DND-41 (cell line): ENCODE measurements at regions not wholly inside any gene's neighbourhood (a gene's known extent, or its start where the extent isn't known, plus 50 kb on each side); places are given as distances from the start of the nearest gene placed in this dataset.

ENCODE experiments used
- ATAC-seq: fragments of 200-7000 bp; cut with Tn5 transposase; 3 replicates; pipeline ENCODE4 v1.9.1; 2021; ENCODE audit warnings: low read depth; ENCODE audit not compliant: insufficient read depth
- DNase-seq: peaks from one replicate; pipeline ENCODE4 v3.0.0-alpha.2; 2020
- H2AFZ ChIP-seq: 2 replicates; pipeline ENCODE4 v1.6.0; 2012; ENCODE audit warnings: low read depth, low read length
- H3K27ac ChIP-seq: 2 replicates; pipeline ENCODE4 v1.5.1; 2012; ENCODE audit warnings: low read length, inconsistent platforms
- H3K27me3 ChIP-seq: fragments of 200-600 bp; sonication (generic); 2 replicates; pipeline ENCODE4 v1.6.0; 2012; ENCODE audit warnings: low read length, mild to moderate bottlenecking, inconsistent platforms; ENCODE audit not compliant: insufficient read depth, poor library complexity
- H3K36me3 ChIP-seq: 2 replicates; pipeline ENCODE4 v1.5.1; 2012; ENCODE audit warnings: low read length, inconsistent platforms; ENCODE audit not compliant: insufficient read depth
- H3K4me1 ChIP-seq: 2 replicates; pipeline ENCODE4 v1.5.1; 2012; ENCODE audit warnings: mild to moderate bottlenecking, low read length; ENCODE audit not compliant: insufficient read depth
- H3K4me2 ChIP-seq: 2 replicates; pipeline ENCODE4 v1.6.0; 2012; ENCODE audit warnings: mild to moderate bottlenecking, moderate library complexity, low read length, inconsistent platforms; ENCODE audit not compliant: insufficient read depth
- H3K4me3 ChIP-seq, 2 experiments: fragments of 200-600 bp in 1 of 2; shearing (Covaris generic) in 1 of 2; 2 replicates each; pipeline ENCODE4 v1.5.1; 2012 to 2016; ENCODE audit warnings: inconsistent platforms in 2 of 2, low read length in 2 of 2, mild to moderate bottlenecking in 2 of 2, low read depth in 1 of 2, moderate library complexity in 1 of 2
- H3K79me2 ChIP-seq: 2 replicates; pipeline ENCODE4 v1.6.0; 2012; ENCODE audit warnings: low read length, inconsistent platforms; ENCODE audit not compliant: insufficient read depth
- H3K9ac ChIP-seq: 2 replicates; pipeline ENCODE4 v1.6.0; 2012; ENCODE audit warnings: low read depth, mild to moderate bottlenecking, inconsistent platforms, low read length, moderate library complexity
- H3K9me3 ChIP-seq: 2 replicates; pipeline ENCODE4 v1.5.1; 2012; ENCODE audit warnings: low read length, moderate library complexity, mild to moderate bottlenecking, inconsistent platforms; ENCODE audit not compliant: insufficient read depth, severe bottlenecking
- H4K20me1 ChIP-seq: 2 replicates; pipeline ENCODE4 v1.6.0; 2012; ENCODE audit warnings: low read length; ENCODE audit not compliant: insufficient read depth
- CTCF ChIP-seq: IDR thresholded peaks from 2 replicates; pipeline ENCODE4 v1.5.1; 2012; ENCODE audit warnings: borderline replicate concordance, low read length, moderate library complexity, mild to moderate bottlenecking; ENCODE audit not compliant: poor library complexity, severe bottlenecking; ENCODE audit errors: extremely low read depth
- EZH2 ChIP-seq: IDR thresholded peaks from 3 replicates; pipeline ENCODE4 v1.6.1; 2012; ENCODE audit warnings: borderline replicate concordance, low read depth, mild to moderate bottlenecking, moderate library complexity, low read length, inconsistent platforms; ENCODE audit not compliant: severe bottlenecking

- DNase-seq = no peak
These were observed 66.1 kb upstream of the ATP1A1 start for GRCh38 chr1:116306840-116307442.

DNA sequence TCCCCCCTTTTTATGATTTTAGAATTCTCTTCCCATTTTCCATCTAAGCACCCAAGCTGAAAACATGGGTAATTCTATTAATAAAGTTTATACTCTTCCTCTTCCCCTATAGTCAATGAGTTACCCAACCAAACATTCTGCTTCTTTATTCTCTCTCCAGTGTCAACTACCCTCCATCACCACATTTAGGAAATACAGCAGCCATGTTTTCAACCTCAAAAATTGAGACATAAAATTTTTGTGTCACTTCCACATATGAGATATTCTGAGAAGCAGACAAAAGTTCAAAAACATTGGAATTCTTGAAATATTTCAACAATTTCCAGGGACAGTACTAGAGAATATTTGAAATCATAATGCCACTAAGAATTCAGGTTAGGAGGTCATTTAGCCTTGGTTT lies 64.8 kb upstream of the ATP1A1 start:
- Histone ChIP-seq H3K9me3 (no peaks in the 10 kb centered on the region), H4K20me1 (no peaks in the 10 kb centered on the region), H3K27me3 (no peaks in the 10 kb centered on the region), H3K36me3 (no peaks in the 10 kb centered on the region), H2AFZ (no peak overlapping the region), H3K4me3 (no peak overlapping the region), H3K79me2 (no peaks in the 10 kb centered on the region), H3K9ac (no peak overlapping the region), H3K4me2 (no peak overlapping the region), H3K4me1 (no peaks in the 10 kb centered on the region), H3K27ac (no peak overlapping the region)
- TF ChIP-seq CTCF = no peak
- no peak for TF ChIP-seq EZH2
- DNase-seq (no peak), ATAC-seq (no peak)

More at GRCh38 chr1:116306840-116307442, 66.1 kb upstream of the ATP1A1 start:
- no peak overlapping the region for H3K27ac ChIP-seq
- H3K4me1 ChIP-seq = no peaks in the 10 kb centered on the region
- no peak for TF ChIP-seq EZH2
- TF ChIP-seq CTCF = no peak
- H4K20me1 ChIP-seq = no peaks in the 10 kb centered on the region
- H3K36me3 ChIP-seq = no peaks in the 10 kb centered on the region
- H3K4me2 ChIP-seq = no peak overlapping the region
- no peak overlapping the region for H2AFZ ChIP-seq
- no peak overlapping the region for H3K9ac ChIP-seq
- H3K27me3 ChIP-seq = no peaks in the 10 kb centered on the region
- H3K4me3 ChIP-seq = no peak overlapping the region
- no peaks in the 10 kb centered on the region for H3K9me3 ChIP-seq
- no peak for ATAC-seq
- no peaks in the 10 kb centered on the region for H3K79me2 ChIP-seq

DNA sequence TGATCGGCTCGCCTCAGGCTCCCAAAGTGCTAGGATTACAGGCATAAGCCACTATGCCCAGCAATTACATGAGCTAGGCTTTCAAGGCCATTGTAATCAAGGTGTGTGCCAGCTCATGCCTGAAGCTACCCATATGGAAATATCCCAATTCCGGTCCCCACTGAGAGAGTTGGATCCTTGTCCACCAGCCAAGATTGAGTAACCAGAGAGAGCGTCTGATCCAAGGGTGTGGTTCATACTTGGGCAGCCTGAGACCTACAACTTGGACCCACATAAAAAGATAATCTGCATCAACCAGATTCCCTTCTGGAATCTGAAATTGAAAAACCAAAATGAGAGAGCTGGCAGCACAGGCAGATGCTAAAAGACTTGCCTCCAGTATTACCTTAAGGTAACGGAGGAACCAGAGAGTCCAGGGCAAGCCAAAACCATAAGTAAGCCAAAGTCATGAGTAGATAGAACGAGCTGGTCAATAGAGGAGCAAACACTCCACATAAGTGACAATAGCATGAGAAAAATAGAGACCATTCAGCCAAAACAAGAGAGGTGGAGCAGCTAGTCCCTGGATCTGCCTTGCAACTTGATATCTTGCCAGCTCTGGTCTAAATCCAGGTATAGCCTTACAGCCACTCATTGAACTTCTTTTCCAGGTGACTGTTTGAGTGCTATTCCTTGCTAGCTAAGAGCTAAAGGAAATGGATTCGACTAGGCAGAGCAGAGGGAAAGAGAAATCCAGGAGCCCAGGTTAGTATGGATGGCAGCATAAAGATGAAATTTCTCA lies 63.8 kb upstream of the ATP1A1 start:
- no peaks in the 10 kb centered on the region for H3K79me2 ChIP-seq
- H3K4me1 ChIP-seq = no peaks in the 10 kb centered on the region
- H3K9me3 ChIP-seq = no peaks in the 10 kb centered on the region
- TF ChIP-seq CTCF (no peak), EZH2 (no peak)
- no peaks in the 10 kb centered on the region for H4K20me1 ChIP-seq
- no peak for ATAC-seq
- H3K27me3 ChIP-seq = no peaks in the 10 kb centered on the region
- DNase-seq = no peak
- no peak overlapping the region for H3K4me2 ChIP-seq
- H3K4me3 ChIP-seq = no peak overlapping the region
- H3K9ac ChIP-seq = no peak overlapping the region
- H3K27ac ChIP-seq = no peak overlapping the region
- H2AFZ ChIP-seq = no peak overlapping the region
- H3K36me3 ChIP-seq = no peaks in the 10 kb centered on the region
